ENCODE measurements at regions not wholly inside any gene's neighbourhood (a gene's known extent, or its start where the extent isn't known, plus 50 kb on each side); places are given as distances from the start of the nearest gene placed in this dataset.

- TF ChIP-seq CTCF (conservative IDR thresholded peaks at IDR 0.05 in 1 of 2, IDR thresholded peaks at IDR 0.05 in 1 of 2; ENCODE audit: extremely low read depth in 1 of 2, insufficient read depth in 1 of 2, low read depth in 1 of 2, low read length in 2 of 2): no peak
- TF ChIP-seq EZH2 (IDR thresholded peaks at IDR 0.05; ENCODE audit: borderline replicate concordance, low read length): no peak
These were observed 191.0 kb downstream of the C1D start for GRCh38 chr2:67871686-67872412.
